Common myeloid progenitor, CD34-positive (primary cell): ENCODE measurements at regions not wholly inside any gene's neighbourhood (a gene's known extent, or its start where the extent isn't known, plus 50 kb on each side); places are given as distances from the start of the nearest gene placed in this dataset.
A peak's percentile ranks its signal among the peaks of the same experiment; 100 is the strongest.

Source experiments
- CTCF ChIA-PET: fragments of 350-600 bp; sonication (Branson Sonifier 250); formaldehyde crosslinking; loops from one replicate; lab custom pipeline; 2021; ENCODE audit warnings: antibody characterized with exemption; lab: Charles Lee
- POLR2A ChIA-PET: fragments of 350-600 bp; sonication (Branson Sonifier 250); formaldehyde crosslinking; loops from one replicate; lab custom pipeline; 2021; ENCODE audit warnings: antibody characterized with exemption; lab: Charles Lee
- DNase-seq, 3 donors: peaks; one replicate each; pipeline versions ENCODE4 v3.0.0 to v3.0.0-alpha.2; 2013
- H3K27ac ChIP-seq, 2 experiments: 1 replicate in 1 of 2; 2 replicates in 1 of 2; pipeline ENCODE4 v1.7.0; 2013; ENCODE audit warnings: inconsistent platforms in 2 of 2, low read length in 2 of 2, mild to moderate bottlenecking in 2 of 2, low read depth in 1 of 2, moderate library complexity in 1 of 2; ENCODE audit not compliant: severe bottlenecking in 2 of 2, insufficient read depth in 1 of 2, poor library complexity in 1 of 2
- H3K27me3 ChIP-seq, 5 experiments: replicated peaks in 2 of 5; 1 replicate in 3 of 5; 2 replicates in 2 of 5; pipeline versions ENCODE4 v1.6.1 to v1.7.0; 2013; ENCODE audit warnings: low read length in 4 of 5, mild to moderate bottlenecking in 2 of 5, moderate library complexity in 2 of 5, inconsistent platforms in 1 of 5; ENCODE audit not compliant: insufficient read depth in 5 of 5, control insufficient read depth in 4 of 5
- H3K36me3 ChIP-seq, 4 experiments: 1 replicate in 2 of 4; 2 replicates in 2 of 4; pipeline versions ENCODE4 v1.6.1 to v1.7.0; 2013; ENCODE audit warnings: low read length in 3 of 4, control low read depth in 1 of 4, mild to moderate bottlenecking in 1 of 4; ENCODE audit not compliant: control insufficient read depth in 4 of 4, insufficient read depth in 4 of 4
- H3K4me1 ChIP-seq, 4 experiments: 1 replicate in 3 of 4; 2 replicates in 1 of 4; pipeline versions ENCODE4 v1.6.1 to v1.7.1; 2013; ENCODE audit warnings: low read length in 3 of 4, mild to moderate bottlenecking in 3 of 4, control low read depth in 1 of 4, inconsistent platforms in 1 of 4, moderate library complexity in 1 of 4; ENCODE audit not compliant: control insufficient read depth in 4 of 4, insufficient read depth in 4 of 4; ENCODE audit errors: control extremely low read depth in 1 of 4
- H3K4me3 ChIP-seq, 7 experiments: 1 replicate in 4 of 7; 2 replicates in 3 of 7; pipeline versions ENCODE4 v1.5.1 to v1.7.0; 2013; ENCODE audit warnings: mild to moderate bottlenecking in 7 of 7, low read length in 6 of 7, moderate library complexity in 6 of 7, inconsistent platforms in 2 of 7, low read depth in 2 of 7, control low read depth in 1 of 7; ENCODE audit not compliant: insufficient read depth in 4 of 7, control insufficient read depth in 1 of 7; ENCODE audit errors: extremely low read depth in 1 of 7
- H3K9me3 ChIP-seq, 5 experiments: 1 replicate in 4 of 5; 2 replicates in 1 of 5; pipeline versions ENCODE4 v1.6.1 to v1.7.1; 2013; ENCODE audit warnings: low read length in 4 of 5, mild to moderate bottlenecking in 2 of 5, inconsistent platforms in 1 of 5, low read depth in 1 of 5, moderate library complexity in 1 of 5; ENCODE audit not compliant: control insufficient read depth in 4 of 5, insufficient read depth in 2 of 5; ENCODE audit errors: control extremely low read depth in 1 of 5
- WGBS: methylation state at CpG from one replicate; pipeline ENCODE4 v1.1.5; 2013; ENCODE audit not compliant: insufficient coverage; 5-methylcytosine and 5-hydroxymethylcytosine counted together

DNA sequence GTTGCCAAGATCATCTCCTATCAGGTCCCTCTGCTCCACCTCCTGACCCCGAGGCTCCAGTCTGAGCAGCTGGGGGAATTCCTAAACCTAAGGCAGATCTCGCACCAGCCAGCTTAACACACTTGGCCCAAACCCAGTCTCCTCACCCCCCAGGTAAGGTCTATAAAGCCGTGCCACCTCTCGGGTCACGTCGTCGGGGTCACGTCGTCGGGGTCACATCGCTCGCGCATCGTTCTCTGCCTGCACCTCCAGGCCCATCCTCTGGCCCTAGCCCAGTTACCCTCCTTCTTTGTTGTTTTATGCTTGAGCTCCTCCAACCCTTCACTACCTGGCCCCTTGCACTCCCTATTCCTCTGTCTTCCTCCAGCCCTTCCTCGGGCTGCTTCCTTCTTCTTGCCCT, 77.2 kb downstream of the CTSL start:
- H3K27me3 ChIP-seq = peaks cover 0 to 6% (median 0%) of the 10 kb centered on the region in 5 experiments
- no peak overlapping the region for H3K4me3 ChIP-seq
- peaks cover 0 to under 1% (median 0%) of the 10 kb centered on the region in 5 experiments for H3K9me3 ChIP-seq
- H3K4me1 ChIP-seq = no peaks in the 10 kb centered on the region
- no peak for DNase-seq
- H3K36me3 ChIP-seq = no peaks in the 10 kb centered on the region
- ChIA-PET CTCF (no interaction called here), POLR2A (no interaction called here)
- 96% methylated on average over 14 of the region's 15 CpGs for WGBS
- no peak overlapping the region for H3K27ac ChIP-seq

- H3K27ac ChIP-seq = no peak overlapping the region
- peaks cover 0 to 2% (median 0%) of the 10 kb centered on the region in 5 experiments for H3K9me3 ChIP-seq
- H3K27me3 ChIP-seq = peaks cover 0 to 6% (median 0%) of the 10 kb centered on the region in 5 experiments
- 55% methylated on average over 5 of the region's 9 CpGs for WGBS
- ChIA-PET POLR2A (no interaction called here), CTCF (no interaction called here)
- no peaks in the 10 kb centered on the region for H3K36me3 ChIP-seq
- no peaks in the 10 kb centered on the region for H3K4me1 ChIP-seq
- peak; percentile 44 to 79 (median 64) for DNase-seq
- H3K4me3 ChIP-seq = no peak overlapping the region
Measured at GRCh38 chr9:87803623-87804345, 77.9 kb downstream of the CTSL start.

DNA sequence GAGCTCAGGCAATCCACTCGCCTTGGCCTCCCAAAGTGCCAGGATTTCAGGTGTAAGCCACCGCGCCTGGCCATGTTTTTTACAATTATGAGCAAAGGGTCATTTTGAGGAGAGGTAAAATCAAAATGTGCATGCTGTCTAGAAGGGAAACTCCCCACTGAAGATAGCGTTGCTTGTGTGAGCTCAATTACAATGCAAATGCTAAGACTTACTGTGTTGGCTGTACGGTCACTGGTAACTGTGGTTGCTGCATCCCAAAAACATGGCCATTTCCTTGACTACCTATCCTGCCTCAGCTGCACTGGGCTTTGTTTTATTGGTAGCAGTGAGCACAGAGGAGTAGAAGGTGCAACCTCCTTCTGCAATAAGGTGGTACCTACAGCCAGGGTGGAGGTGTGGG, 77.4 kb upstream of the SPATA31E1 start:
- Histone ChIP-seq H3K27me3 (peaks cover 0 to 8% (median 0%) of the 10 kb centered on the region in 5 experiments), H3K9me3 (peaks cover 0 to 8% (median 0%) of the 10 kb centered on the region in 5 experiments), H3K27ac (no peak overlapping the region), H3K4me3 (no peak overlapping the region), H3K36me3 (no peaks in the 10 kb centered on the region), H3K4me1 (no peaks in the 10 kb centered on the region)
- ChIA-PET CTCF (no interaction called here), POLR2A (no interaction called here)
- 100% methylated on average over 3 of the region's 5 CpGs for WGBS
- no peak for DNase-seq

DNA sequence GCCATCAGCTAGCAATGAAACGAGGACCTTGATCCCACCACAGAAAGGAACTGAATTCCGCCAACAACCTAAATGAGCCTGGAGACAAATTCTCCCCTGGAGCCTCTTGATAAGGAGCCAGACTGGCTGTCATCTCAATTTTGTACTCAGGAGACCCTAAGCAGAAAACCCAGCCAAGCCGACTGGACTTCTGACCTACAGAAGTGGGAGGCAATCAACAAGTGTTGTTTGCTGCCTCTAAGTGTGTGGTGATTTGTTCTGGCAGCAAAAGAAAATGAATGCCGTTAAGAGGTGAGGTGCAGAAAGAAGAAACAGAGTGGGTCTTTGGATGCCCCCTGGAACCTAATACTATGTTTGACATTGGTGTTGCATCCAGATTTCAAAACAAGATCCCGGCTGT, 72.7 kb upstream of the SPATA31E1 start:
- H3K9me3 ChIP-seq = peaks cover 0 to 8% (median 0%) of the 10 kb centered on the region in 5 experiments
- POLR2A ChIA-PET = no interaction called here
- WGBS = 86% methylated on average over 4 of the region's 5 CpGs
- H3K36me3 ChIP-seq = no peaks in the 10 kb centered on the region
- CTCF ChIA-PET = interaction anchor here (1.2 to 1.4 kb wide), 3 partner anchors 9 to 126 kb away, joined by 3 to 5 read pairs (median 3); no protein-coding TSS in a partner anchor
- H3K27ac ChIP-seq = no peak overlapping the region
- no peak for DNase-seq
- peaks cover 0 to 7% (median 2%) of the 10 kb centered on the region in 5 experiments for H3K27me3 ChIP-seq
- H3K4me3 ChIP-seq = no peak overlapping the region
- peaks cover 0 to 6% (median 0%) of the 10 kb centered on the region in 4 experiments for H3K4me1 ChIP-seq

DNA sequence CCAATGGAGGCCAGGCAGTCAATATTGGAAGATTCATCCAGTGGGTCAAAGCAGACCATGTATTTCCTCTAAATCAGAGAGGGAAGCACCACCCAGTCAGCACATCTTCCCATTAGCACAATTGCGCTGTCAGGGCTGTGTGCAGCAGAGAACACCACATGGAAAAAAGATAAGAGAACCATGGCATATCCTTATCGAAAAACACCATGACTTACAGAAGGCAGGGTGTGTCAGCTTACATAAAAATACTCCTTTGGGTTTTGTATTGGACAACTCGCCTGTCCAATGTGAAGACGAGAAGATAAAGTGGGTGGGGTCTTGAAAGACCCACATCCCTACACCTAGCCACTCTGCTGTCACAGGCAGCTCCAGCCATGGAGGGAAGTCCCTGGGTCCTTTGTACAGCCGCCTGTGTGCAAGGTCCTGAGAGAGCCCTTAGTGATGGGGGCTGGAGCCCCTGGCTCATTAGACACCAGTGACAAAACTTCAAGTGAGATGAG, 71.9 kb upstream of the SPATA31E1 start:
- 93% methylated on average over 3 of the region's 5 CpGs for WGBS
- H3K36me3 ChIP-seq = no peaks in the 10 kb centered on the region
- H3K4me1 ChIP-seq = peaks cover 0 to 6% (median 0%) of the 10 kb centered on the region in 4 experiments
- peaks cover 0 to 8% (median 0%) of the 10 kb centered on the region in 5 experiments for H3K9me3 ChIP-seq
- H3K27me3 ChIP-seq = peaks cover 0 to 7% (median 2%) of the 10 kb centered on the region in 5 experiments
- POLR2A ChIA-PET = no interaction called here
- no peak overlapping the region for H3K27ac ChIP-seq
- peak in 2 of 3 donors; percentile 35 to 58 for DNase-seq
- CTCF ChIA-PET = interaction anchor here (1.2 to 2.4 kb wide), 5 partner anchors 9 to 134 kb away, joined by 3 to 14 read pairs (median 5); no protein-coding TSS in a partner anchor
- no peak overlapping the region for H3K4me3 ChIP-seq

DNA sequence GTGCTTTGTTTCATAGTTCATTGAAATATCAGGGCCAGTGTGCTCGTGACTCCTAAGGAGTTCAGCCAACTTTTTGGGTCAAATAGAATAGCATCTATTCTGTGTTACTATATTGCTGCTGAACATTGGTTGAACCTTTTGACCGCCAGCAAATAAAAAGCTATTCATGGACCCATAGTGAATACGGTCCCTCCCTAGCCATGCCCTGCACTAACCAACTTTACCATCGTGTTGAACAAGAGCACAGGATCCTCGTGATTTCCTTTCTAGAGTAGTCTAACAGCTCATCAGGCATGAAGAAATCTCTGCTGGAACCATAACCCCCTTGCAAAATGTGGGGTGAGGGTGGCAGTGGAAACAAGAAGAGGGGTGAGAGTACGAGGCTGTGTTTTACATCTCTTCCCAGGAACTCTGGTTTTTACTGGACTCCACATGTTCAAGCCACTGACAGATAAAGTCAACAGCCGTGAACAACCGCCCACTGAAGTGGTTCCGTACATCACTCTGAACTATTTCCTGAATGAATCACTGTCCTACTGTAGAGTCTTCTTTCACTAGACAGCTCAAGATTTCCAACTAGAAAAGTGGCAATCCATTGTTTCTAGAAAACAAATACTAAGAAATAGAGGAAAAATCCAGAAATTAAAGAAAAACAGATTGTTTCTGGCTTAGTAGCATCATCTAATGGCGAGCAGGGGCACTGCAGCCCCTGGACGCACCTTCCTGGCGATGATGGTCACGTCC, 70.1 kb upstream of the SPATA31E1 start:
- Histone ChIP-seq H3K36me3 (no peaks in the 10 kb centered on the region), H3K4me1 (peaks cover 0 to 6% (median 0%) of the 10 kb centered on the region in 4 experiments), H3K27ac (no peak overlapping the region), H3K9me3 (peaks cover 0 to 8% (median 0%) of the 10 kb centered on the region in 5 experiments), H3K27me3 (peaks cover 0 to 9% (median 2%) of the 10 kb centered on the region in 5 experiments), H3K4me3 (no peak overlapping the region)
- DNase-seq = peak in 1 of 3 donors; percentile 21
- ChIA-PET POLR2A (no interaction called here), CTCF (interaction anchor here (0.8 to 2.4 kb wide), 9 partner anchors 17 to 475 kb away, joined by 3 to 14 read pairs (median 3); no protein-coding TSS in a partner anchor)
- 51% methylated on average over 8 of the region's 13 CpGs for WGBS
